Tibial nerve (tissue), 4 donors: ENCODE measurements at regions not wholly inside any gene's neighbourhood (a gene's known extent, or its start where the extent isn't known, plus 50 kb on each side); places are given as distances from the start of the nearest gene placed in this dataset.

Source experiments
- DNase-seq, 2 donors: peaks; one replicate each; pipeline ENCODE4 v3.0.0-alpha.2; 2019; ENCODE audit warnings: low spot score in 2 of 2
- H3K27ac ChIP-seq, 4 donors: fragments of 200-600 bp; sonication (generic) in 3 of 4; one replicate each; pipeline ENCODE4 v1.5.1; 2017 to 2019; ENCODE audit warnings: mild to moderate bottlenecking in 1 of 4
- H3K27me3 ChIP-seq, 2 donors: fragments of 200-600 bp; sonication (generic) in 1 of 2; one replicate each; pipeline versions ENCODE4 v1.5.1 to v1.6.0; 2017 to 2019
- H3K36me3 ChIP-seq, 3 donors: fragments of 200-600 bp; sonication (generic); one replicate each; pipeline ENCODE4 v1.5.1; 2018 to 2019
- H3K4me1 ChIP-seq, 4 donors: fragments of 200-600 bp; sonication (generic) in 3 of 4; one replicate each; pipeline ENCODE4 v1.5.1; 2017 to 2019
- H3K4me3 ChIP-seq, 4 donors: fragments of 200-600 bp; sonication (generic) in 3 of 4; one replicate each; pipeline ENCODE4 v1.5.1; 2017 to 2019; ENCODE audit warnings: mild to moderate bottlenecking in 1 of 4, moderate library complexity in 1 of 4
- H3K9me3 ChIP-seq, 4 donors: fragments of 200-600 bp; sonication (generic) in 3 of 4; one replicate each; pipeline ENCODE4 v1.5.1; 2017 to 2019
- EP300 ChIP-seq, 2 donors: sonication (generic); formaldehyde crosslinking; IDR thresholded peaks; one replicate each; pipeline ENCODE4 v1.6.1; 2017; ENCODE audit warnings: antibody characterized with exemption in 2 of 2, mild to moderate bottlenecking in 1 of 2
- POLR2A ChIP-seq, 2 donors: fragments of 450-650 bp; IDR thresholded peaks; one replicate each; pipeline ENCODE4 v1.6.1; 2017; ENCODE audit warnings: antibody characterized with exemption in 2 of 2, mild to moderate bottlenecking in 2 of 2, moderate library complexity in 2 of 2
- WGBS, 2 donors: methylation state at CpG; one replicate each; pipeline ENCODE4 v1.1.5; 2018; 5-methylcytosine and 5-hydroxymethylcytosine counted together
- TF ChIP-seq, protein P1 (sequence below), 5 experiments: fragments of 200-600 bp in 3 of 5; fragments of 450-650 bp in 2 of 5; sonication (generic) in 3 of 5; IDR thresholded peaks; one replicate each; pipeline ENCODE4 v1.5.1; 2016 to 2019; ENCODE audit warnings: antibody characterized with exemption in 5 of 5, mild to moderate bottlenecking in 3 of 5, moderate library complexity in 2 of 5

- no peak for DNase-seq
- H3K36me3 ChIP-seq, result no peaks in the 10 kb centered on the region
- H3K9me3 ChIP-seq, result no peaks in the 10 kb centered on the region
- H3K27ac ChIP-seq, result no peak overlapping the region
- 58 to 68% methylated on average over 1 of the region's 1 CpG for WGBS, 2 donors
- H3K4me3 ChIP-seq, result no peak overlapping the region
- H3K4me1 ChIP-seq, result no peaks in the 10 kb centered on the region
- no peaks in the 10 kb centered on the region for H3K27me3 ChIP-seq
- TF ChIP-seq, protein P1, sequence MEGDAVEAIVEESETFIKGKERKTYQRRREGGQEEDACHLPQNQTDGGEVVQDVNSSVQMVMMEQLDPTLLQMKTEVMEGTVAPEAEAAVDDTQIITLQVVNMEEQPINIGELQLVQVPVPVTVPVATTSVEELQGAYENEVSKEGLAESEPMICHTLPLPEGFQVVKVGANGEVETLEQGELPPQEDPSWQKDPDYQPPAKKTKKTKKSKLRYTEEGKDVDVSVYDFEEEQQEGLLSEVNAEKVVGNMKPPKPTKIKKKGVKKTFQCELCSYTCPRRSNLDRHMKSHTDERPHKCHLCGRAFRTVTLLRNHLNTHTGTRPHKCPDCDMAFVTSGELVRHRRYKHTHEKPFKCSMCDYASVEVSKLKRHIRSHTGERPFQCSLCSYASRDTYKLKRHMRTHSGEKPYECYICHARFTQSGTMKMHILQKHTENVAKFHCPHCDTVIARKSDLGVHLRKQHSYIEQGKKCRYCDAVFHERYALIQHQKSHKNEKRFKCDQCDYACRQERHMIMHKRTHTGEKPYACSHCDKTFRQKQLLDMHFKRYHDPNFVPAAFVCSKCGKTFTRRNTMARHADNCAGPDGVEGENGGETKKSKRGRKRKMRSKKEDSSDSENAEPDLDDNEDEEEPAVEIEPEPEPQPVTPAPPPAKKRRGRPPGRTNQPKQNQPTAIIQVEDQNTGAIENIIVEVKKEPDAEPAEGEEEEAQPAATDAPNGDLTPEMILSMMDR (IDR thresholded peaks at IDR 0.05), result no peak
- TF ChIP-seq EP300 (IDR thresholded peaks at IDR 0.05), result no peak
- TF ChIP-seq POLR2A (IDR thresholded peaks at IDR 0.05), result no peak
These were observed 129.5 kb upstream of the MMS22L start for GRCh38 chr6:97412511-97412910.

GRCh38 chr6:97422171-97422570 lies 139.2 kb upstream of the MMS22L start:
- 40 to 50% methylated on average over 1 of the region's 1 CpG for WGBS, 2 donors
- no peak overlapping the region for H3K4me3 ChIP-seq
- no peak overlapping the region for H3K27ac ChIP-seq
- peaks cover 0 to 22% (median 0%) of the 10 kb centered on the region in 4 donors for H3K9me3 ChIP-seq
- no peaks in the 10 kb centered on the region for H3K27me3 ChIP-seq
- H3K4me1 ChIP-seq, result no peaks in the 10 kb centered on the region
- no peak for DNase-seq
- no peaks in the 10 kb centered on the region for H3K36me3 ChIP-seq
- no peak for TF ChIP-seq EP300 (IDR thresholded peaks at IDR 0.05)
- TF ChIP-seq, protein P1 (IDR thresholded peaks at IDR 0.05), result no peak

DNA sequence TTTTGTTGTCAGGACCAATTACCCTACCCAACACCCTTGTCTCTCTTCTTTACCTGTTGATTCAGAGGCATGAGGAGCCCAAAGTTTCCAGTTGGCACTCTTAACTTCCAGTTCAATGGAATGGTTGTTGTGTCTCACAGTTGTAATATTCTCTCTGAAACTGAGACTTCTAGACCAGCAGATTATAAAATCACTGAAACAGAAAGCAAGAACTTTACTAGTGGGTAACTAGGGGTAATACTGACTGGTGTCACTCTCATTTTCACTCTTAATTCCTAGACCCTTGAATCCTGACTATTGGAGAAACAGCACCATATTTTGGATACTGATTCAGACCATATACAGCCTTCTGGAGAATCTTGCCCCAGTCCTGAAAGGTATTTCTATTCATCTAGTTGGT lies 140.2 kb upstream of the MMS22L start:
- no peak for DNase-seq
- Histone ChIP-seq H3K36me3 (no peaks in the 10 kb centered on the region), H3K4me1 (no peaks in the 10 kb centered on the region), H3K27ac (no peak overlapping the region), H3K9me3 (peaks cover 0 to 22% (median 0%) of the 10 kb centered on the region in 4 donors), H3K4me3 (no peak overlapping the region), H3K27me3 (no peaks in the 10 kb centered on the region)
- TF ChIP-seq, protein P1 (IDR thresholded peaks at IDR 0.05), result no peak
- no peak for TF ChIP-seq EP300 (IDR thresholded peaks at IDR 0.05)
- no peak for TF ChIP-seq POLR2A (IDR thresholded peaks at IDR 0.05)

- H3K27ac ChIP-seq, result no peak overlapping the region
- no peaks in the 10 kb centered on the region for H3K27me3 ChIP-seq
- TF ChIP-seq EP300 (IDR thresholded peaks at IDR 0.05) (no peak), POLR2A (IDR thresholded peaks at IDR 0.05) (no peak)
- TF ChIP-seq, protein P1 (IDR thresholded peaks at IDR 0.05), result no peak
- DNase-seq, result no peak
- no peaks in the 10 kb centered on the region for H3K4me1 ChIP-seq
- H3K4me3 ChIP-seq, result no peak overlapping the region
- H3K9me3 ChIP-seq, result no peaks in the 10 kb centered on the region
- H3K36me3 ChIP-seq, result no peaks in the 10 kb centered on the region
These were observed 144.6 kb upstream of the MMS22L start for GRCh38 chr6:97427648-97428047.

DNA sequence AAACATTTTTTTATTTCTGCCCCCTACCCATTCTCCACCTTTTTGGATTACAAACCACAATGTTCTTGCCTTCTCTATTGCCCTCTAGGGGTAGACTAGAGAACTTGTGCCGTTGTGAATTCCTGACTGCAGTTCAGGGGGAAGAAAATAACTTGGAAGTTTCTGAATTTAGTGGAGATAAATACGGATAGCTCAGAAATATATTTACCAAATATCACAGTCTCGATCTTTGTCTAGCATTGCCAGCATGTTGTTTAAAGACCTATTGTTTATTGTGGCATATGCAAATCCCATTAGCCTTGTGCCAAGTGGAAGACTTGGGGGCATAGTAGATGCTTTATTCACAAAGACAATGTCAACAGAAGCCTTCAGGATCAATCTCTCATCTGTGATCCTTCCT lies 154.1 kb upstream of the MMS22L start:
- 12 to 14% methylated on average over 3 of the region's 3 CpGs for WGBS, 2 donors
- H3K9me3 ChIP-seq, result no peaks in the 10 kb centered on the region
- H3K27ac ChIP-seq, result no peak overlapping the region
- no peak for TF ChIP-seq EP300 (IDR thresholded peaks at IDR 0.05)
- TF ChIP-seq POLR2A (IDR thresholded peaks at IDR 0.05), result no peak
- TF ChIP-seq, protein P1 (IDR thresholded peaks at IDR 0.05), result peak in 3 of 5 experiments; percentile 32 to 59 (median 41)
- no peaks in the 10 kb centered on the region for H3K27me3 ChIP-seq
- H3K4me1 ChIP-seq, result peaks cover 0 to 6% (median 0%) of the 10 kb centered on the region in 4 donors
- no peak overlapping the region for H3K4me3 ChIP-seq
- no peak for DNase-seq
- no peaks in the 10 kb centered on the region for H3K36me3 ChIP-seq
